ENCODE measurements at regions not wholly inside any gene's neighbourhood (a gene's known extent, or its start where the extent isn't known, plus 50 kb on each side); places are given as distances from the start of the nearest gene placed in this dataset.

- TF ChIP-seq POLR2A (IDR thresholded peaks at IDR 0.05) (no peak), CTCF (IDR thresholded peaks at IDR 0.05) (no peak)
- no peak for DNase-seq
- Histone ChIP-seq H3K4me3 (no peak overlapping the region), H3K9me3 (replicated peaks in 1 of 3) (no peaks in the 10 kb centered on the region), H3K27ac (no peak overlapping the region), H3K36me3 (replicated peaks in 1 of 2) (no peaks in the 10 kb centered on the region), H3K4me1 (replicated peaks in 1 of 2) (no peaks in the 10 kb centered on the region), H3K27me3 (no peaks in the 10 kb centered on the region)
- intact Hi-C loops (cut with DNase I), result no loop called here
- WGBS, 4 donors, result 68 to 82% (median 79%) methylated on average over 4 of the region's 4 CpGs
These were observed 406.9 kb downstream of the CNTN6 start for GRCh38 chr3:1499694-1500093.

GRCh38 chr3:1501406-1502115, 408.7 kb downstream of the CNTN6 start:
- DNase-seq, result no peak
- WGBS, 4 donors, result 75 to 83% (median 78%) methylated on average over 6 of the region's 6 CpGs
- Histone ChIP-seq H3K9me3 (replicated peaks in 1 of 3) (no peaks in the 10 kb centered on the region), H3K27ac (no peak overlapping the region), H3K27me3 (no peaks in the 10 kb centered on the region), H3K4me3 (no peak overlapping the region), H3K4me1 (replicated peaks in 1 of 2) (no peaks in the 10 kb centered on the region), H3K36me3 (replicated peaks in 1 of 2) (no peaks in the 10 kb centered on the region)
- intact Hi-C loops (cut with DNase I), result no loop called here
- no peak for TF ChIP-seq POLR2A (IDR thresholded peaks at IDR 0.05)
- TF ChIP-seq CTCF (IDR thresholded peaks at IDR 0.05), result no peak

GRCh38 chr3:1506090-1506489, 413.3 kb downstream of the CNTN6 start:
- no peak overlapping the region for H3K4me3 ChIP-seq
- DNase-seq, result no peak
- TF ChIP-seq POLR2A (IDR thresholded peaks at IDR 0.05) (no peak), CTCF (IDR thresholded peaks at IDR 0.05) (no peak)
- no peaks in the 10 kb centered on the region for H3K27me3 ChIP-seq
- H3K27ac ChIP-seq, result no peak overlapping the region
- no peaks in the 10 kb centered on the region for H3K9me3 ChIP-seq (replicated peaks in 1 of 3)
- no peaks in the 10 kb centered on the region for H3K36me3 ChIP-seq (replicated peaks in 1 of 2)
- WGBS, 4 donors, result 64 to 77% (median 77%) methylated on average over 1 of the region's 1 CpG
- intact Hi-C loops (cut with DNase I), result no loop called here
- H3K4me1 ChIP-seq (replicated peaks in 1 of 2), result no peaks in the 10 kb centered on the region

DNA sequence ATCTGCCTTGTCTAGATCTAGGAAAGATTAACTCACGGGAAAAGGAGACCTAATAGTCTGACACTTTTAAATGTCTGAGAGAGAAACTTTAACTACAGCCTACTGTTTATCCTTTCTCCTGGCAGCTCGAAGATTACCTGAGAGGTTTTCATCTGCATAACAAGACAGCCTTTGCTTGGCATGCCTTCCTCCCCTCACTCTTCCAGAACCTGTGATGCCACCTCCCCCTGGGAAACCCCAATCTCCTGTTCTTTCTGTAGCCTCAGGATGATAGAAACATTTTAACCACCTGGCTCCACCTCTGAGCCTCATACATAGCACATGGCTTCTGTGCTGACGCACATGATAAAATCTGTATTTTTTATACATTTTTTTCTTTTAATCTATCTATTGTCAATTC, 420.8 kb downstream of the CNTN6 start:
- intact Hi-C loops (cut with DNase I), result no loop called here
- 54 to 72% (median 57%) methylated on average over 3 of the region's 3 CpGs for WGBS, 4 donors
- Histone ChIP-seq H3K27me3 (no peaks in the 10 kb centered on the region), H3K4me1 (replicated peaks in 1 of 2) (no peaks in the 10 kb centered on the region), H3K9me3 (replicated peaks in 1 of 3) (no peaks in the 10 kb centered on the region), H3K4me3 (no peak overlapping the region), H3K36me3 (replicated peaks in 1 of 2) (no peaks in the 10 kb centered on the region), H3K27ac (no peak overlapping the region)
- TF ChIP-seq POLR2A (IDR thresholded peaks at IDR 0.05) (no peak), CTCF (IDR thresholded peaks at IDR 0.05) (no peak)
- DNase-seq, result no peak

Data from adrenal gland (tissue), 9 donors.